Thyroid gland (tissue), 4 donors: ENCODE measurements at regions not wholly inside any gene's neighbourhood (a gene's known extent, or its start where the extent isn't known, plus 50 kb on each side); places are given as distances from the start of the nearest gene placed in this dataset.

ENCODE experiments used
- CTCF ChIP-seq, 6 experiments: fragments of 200-600 bp in 3 of 6; fragments of 450-650 bp in 3 of 6; sonication (generic) in 3 of 6; IDR thresholded peaks; one replicate each; pipeline ENCODE4 v1.5.1; 2016 to 2019; ENCODE audit warnings: antibody characterized with exemption in 6 of 6, mild to moderate bottlenecking in 2 of 6, inconsistent platforms in 1 of 6, moderate library complexity in 1 of 6
- POLR2A ChIP-seq, 2 donors: fragments of 450-650 bp; IDR thresholded peaks; one replicate each; pipeline ENCODE4 v1.6.1; 2017; ENCODE audit warnings: antibody characterized with exemption in 2 of 2, mild to moderate bottlenecking in 2 of 2, moderate library complexity in 1 of 2

- TF ChIP-seq CTCF (IDR thresholded peaks at IDR 0.05), result peak in 1 of 6 experiments; percentile 31
- TF ChIP-seq POLR2A (IDR thresholded peaks at IDR 0.05), result no peak
These were observed 180.6 kb downstream of the GABRG2 start for GRCh38 chr5:162248107-162248713.
